ENCODE measurements at regions not wholly inside any gene's neighbourhood (a gene's known extent, or its start where the extent isn't known, plus 50 kb on each side); places are given as distances from the start of the nearest gene placed in this dataset.

- intact Hi-C loops (cut with DNase I) = no loop called here
Measured at GRCh38 chr20:48326434-48326691, 501.4 kb downstream of the PREX1 start.

DNA sequence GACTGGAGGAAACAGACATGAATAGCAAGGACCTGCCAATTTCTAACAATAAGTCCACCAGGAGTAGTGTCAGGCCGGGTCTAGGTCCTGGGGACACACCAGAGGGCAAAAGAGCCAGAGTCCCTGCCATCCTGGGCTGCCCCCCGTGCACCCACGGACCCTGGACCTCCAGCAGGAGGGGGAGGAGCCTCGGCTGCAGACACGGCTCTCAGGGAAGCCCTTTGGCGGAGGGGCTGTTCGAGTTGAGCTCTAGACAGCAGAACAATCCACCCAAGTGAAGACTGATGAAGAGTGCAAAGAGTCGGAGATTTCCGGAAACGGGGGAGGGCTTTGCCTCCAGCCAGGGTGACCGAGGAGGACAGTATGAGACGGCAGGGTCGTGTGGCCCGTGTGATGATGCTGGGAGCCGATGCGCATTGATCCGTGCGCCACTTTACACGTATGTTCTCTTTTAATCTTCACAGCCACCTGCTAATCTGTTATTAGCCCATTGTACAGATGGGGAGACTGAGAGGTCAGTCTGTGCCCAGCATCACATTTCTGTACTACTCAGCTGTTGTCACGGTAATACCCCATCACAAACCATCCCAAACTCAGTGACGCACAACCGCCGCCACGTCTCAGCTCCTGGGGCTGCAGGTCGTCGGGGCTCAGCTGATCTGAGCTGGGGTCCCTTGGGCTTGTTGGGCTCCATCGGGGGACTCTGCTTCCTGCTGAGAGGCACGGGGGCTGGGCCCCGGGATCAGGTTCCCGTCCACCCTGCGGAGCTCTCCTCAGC, 502.0 kb downstream of the PREX1 start:
- no peak for DNase-seq (ENCODE audit: low spot score)
- intact Hi-C loops (cut with DNase I) = no loop called here

More at GRCh38 chr20:48326434-48326691, 501.4 kb downstream of the PREX1 start:
- no peak for DNase-seq (ENCODE audit: low spot score)

DNA sequence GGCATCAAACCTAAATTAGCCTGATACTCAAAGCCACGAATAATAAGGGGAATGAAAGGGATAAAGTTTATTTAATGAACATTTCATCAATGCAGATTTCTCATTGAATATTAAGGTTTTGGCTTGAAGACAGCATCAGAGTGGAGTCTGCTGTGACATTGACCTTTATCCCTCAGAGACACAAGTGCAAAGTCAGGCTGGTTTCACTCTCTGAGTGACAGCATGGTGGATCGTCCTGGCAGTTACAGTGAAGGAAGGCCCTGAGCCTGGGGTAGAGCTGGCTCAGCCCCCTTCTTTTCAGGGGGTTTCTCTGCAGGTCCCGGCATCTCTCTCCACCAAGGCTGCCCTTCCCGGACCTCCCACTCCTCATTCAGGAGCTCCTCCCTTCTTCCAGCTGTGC, 503.1 kb downstream of the PREX1 start:
- intact Hi-C loops (cut with DNase I) = no loop called here
- no peak for DNase-seq (ENCODE audit: low spot score)

- DNase-seq (ENCODE audit: low spot score) = no peak
- intact Hi-C loops (cut with DNase I) = no loop called here
Measured at GRCh38 chr20:48321271-48321670, 506.5 kb downstream of the PREX1 start.

DNA sequence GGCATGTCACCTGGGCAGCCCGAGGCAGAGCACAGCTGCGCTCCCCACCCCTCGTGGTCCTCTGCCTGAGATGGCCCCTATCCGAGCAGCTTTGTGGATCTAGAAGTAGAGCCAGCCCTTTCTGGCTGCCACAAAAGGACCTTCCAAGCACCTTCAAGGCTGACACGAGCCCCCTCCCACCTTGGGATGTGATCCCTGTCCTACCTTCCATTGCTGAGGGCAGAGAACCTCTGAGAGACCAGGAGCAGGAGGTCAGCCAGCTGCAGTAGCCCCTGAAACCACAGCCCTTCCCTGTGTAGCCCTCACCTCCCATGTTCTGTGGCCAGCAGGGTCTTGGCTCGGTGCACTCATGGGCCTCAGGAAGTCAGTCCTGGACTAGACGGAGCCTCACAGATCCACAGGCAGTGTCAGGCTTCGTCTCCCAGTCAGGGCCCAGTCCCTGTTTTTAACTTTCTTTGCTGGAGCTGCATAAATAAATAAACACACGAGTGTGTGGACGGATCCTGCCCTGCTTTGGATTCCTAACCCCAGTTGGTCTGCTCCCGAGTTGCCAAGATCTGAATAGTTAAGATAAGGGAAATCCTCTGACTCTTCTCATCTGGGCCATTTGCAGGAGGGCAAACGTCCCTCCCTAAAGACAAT, 507.7 kb downstream of the PREX1 start:
- intact Hi-C loops (cut with DNase I) = no loop called here
- no peak for DNase-seq (ENCODE audit: low spot score)

- intact Hi-C loops (cut with DNase I) = no loop called here
- no peak for DNase-seq (ENCODE audit: low spot score)
Measured at GRCh38 chr20:48317578-48317977, 510.2 kb downstream of the PREX1 start.

DNA sequence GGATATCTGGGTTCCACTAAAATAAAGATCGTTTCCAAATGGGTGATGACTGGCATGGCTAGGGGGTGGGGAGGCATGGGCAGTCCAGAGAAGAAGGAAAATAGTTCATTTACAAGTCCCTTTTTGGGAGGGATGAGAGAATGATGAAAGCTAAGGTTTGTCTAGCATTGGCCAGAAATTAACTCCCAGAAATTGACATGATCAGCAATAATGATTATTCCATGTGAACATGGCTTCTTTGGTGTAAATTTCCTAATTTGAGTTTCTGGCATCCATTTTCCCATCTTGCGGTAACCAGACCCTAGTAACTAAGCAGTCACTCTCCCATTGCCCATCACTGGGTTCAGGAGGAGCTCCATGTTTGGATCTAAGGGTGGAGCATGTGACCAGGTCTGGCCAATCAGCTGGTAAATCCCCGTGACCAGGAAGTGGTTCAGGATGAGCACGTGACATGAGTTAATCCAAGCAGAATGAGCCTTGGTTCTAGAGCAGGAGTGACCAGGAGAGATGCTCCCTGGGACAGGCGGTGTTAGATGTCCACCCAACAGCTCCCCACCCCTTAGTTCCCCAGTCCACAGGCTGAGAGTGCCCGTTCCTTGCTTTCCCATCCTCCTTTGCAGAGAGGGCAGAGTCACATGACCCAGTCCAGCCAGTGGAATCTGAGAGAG, 512.7 kb downstream of the PREX1 start:
- intact Hi-C loops (cut with DNase I) = no loop called here
- DNase-seq (ENCODE audit: low spot score) = no peak

GRCh38 chr20:48313324-48313723, 514.5 kb downstream of the PREX1 start:
- no peak for DNase-seq (ENCODE audit: low spot score)
- intact Hi-C loops (cut with DNase I) = no loop called here

- intact Hi-C loops (cut with DNase I) = no loop called here
- DNase-seq (ENCODE audit: low spot score) = no peak
Measured at GRCh38 chr20:48311956-48312355, 515.8 kb downstream of the PREX1 start.

GRCh38 chr20:48310305-48310704, 517.5 kb downstream of the PREX1 start:
- intact Hi-C loops (cut with DNase I) = no loop called here
- no peak for DNase-seq (ENCODE audit: low spot score)

- intact Hi-C loops (cut with DNase I) = no loop called here
- DNase-seq (ENCODE audit: low spot score) = no peak
Measured at GRCh38 chr20:48309293-48309692, 518.5 kb downstream of the PREX1 start.

GRCh38 chr20:48308882-48309281, 518.9 kb downstream of the PREX1 start:
- intact Hi-C loops (cut with DNase I) = no loop called here
- no peak for DNase-seq (ENCODE audit: low spot score)

GRCh38 chr20:48308232-48308781, 519.5 kb downstream of the PREX1 start:
- no peak for DNase-seq (ENCODE audit: low spot score)
- intact Hi-C loops (cut with DNase I) = no loop called here

DNA sequence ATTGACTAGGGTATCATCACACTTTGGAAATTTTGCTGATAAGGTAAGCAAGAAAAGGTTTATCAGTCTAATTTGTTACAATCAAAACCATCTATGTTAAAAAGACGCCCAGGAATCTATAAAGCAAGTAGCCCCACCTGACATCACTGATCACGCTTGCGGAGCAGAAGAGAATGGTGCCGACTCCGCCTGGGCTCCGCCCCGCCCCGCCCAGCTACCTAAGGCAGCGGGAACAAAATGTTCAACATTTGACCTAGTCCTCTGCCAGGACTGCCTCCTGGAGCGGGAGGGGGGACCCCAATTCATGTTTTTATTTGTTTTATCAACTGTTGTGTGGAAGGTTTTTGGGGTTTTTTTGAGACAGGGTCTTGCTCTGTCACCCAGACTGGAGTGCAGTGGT, 520.5 kb downstream of the PREX1 start:
- DNase-seq (ENCODE audit: low spot score) = no peak
- intact Hi-C loops (cut with DNase I) = no loop called here

DNA sequence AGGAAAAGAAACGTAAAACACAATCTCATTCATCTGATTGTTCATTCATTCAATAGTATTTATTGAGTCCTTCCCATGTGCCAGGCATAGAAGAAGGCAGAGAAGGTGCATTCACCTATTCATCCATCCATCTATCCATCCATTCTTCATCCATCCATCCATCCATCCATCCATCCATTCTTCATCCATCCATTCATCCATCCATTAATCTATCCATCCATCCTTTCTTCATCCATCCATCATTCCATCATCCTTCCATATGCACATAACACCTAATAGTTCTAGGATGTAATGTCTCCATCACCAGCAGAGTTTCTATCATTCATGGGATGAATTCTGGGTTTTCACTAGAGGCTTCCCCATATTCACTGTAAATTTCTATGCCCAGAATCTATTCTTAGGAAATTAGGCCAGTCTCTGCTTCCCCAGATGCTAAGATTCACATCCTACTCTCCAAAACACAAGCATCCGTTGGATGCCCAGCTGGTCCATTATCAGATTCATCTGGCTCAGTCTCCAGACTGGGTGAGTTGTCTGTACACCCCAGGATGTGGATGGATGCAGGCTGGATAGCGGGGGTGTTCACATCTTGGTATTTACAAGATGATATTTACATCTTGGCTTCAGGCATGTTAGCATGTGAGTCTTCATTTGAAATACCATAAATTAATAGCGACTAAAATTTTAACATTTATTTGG, 517.7 kb upstream of the SULF2 start:
- no peak for DNase-seq (ENCODE audit: low spot score)
- intact Hi-C loops (cut with DNase I) = no loop called here

DNA sequence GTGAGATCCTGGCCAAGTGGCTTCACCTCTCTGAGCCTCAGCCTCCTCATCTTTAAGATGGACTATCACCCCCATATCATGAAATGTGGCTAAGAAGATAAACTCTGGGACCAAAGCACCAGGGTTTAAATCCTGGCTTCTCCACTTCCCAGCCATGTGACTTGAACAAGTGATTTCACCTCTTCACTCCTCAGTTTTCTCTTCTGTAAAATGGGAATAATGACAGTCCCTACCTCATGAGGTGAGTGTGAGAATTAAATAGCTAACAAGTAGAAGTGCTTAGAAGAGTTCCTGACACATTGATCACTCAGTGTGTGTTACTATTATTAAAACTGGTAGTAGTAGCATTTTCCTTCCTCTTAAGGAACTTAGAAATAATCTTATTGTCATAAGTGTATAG, 516.9 kb upstream of the SULF2 start:
- no peak for DNase-seq (ENCODE audit: low spot score)
- intact Hi-C loops (cut with DNase I) = no loop called here

DNA sequence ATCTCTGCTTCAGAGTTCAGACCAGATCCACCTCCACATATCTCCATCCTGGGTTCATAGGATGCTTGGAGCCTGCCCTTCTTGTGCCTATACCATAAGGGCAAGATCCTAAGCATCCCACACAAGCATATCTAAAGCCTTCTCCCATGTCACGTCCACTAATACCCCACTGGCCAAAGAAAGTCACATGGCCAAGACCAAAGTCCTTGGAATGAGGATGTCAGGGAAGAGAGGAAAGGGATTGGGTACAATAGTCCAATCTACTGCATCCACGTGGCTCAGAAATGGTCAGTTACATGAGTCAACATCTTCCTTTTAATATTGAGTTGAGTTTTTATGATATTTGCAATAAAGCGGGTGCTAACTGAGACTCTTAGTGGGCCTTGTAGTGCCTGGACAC, 515.9 kb upstream of the SULF2 start:
- DNase-seq (ENCODE audit: low spot score) = no peak
- intact Hi-C loops (cut with DNase I) = no loop called here

GRCh38 chr20:48300529-48300928, 515.2 kb upstream of the SULF2 start:
- intact Hi-C loops (cut with DNase I) = no loop called here
- no peak for DNase-seq (ENCODE audit: low spot score)

- intact Hi-C loops (cut with DNase I) = loop anchor here (10.0 kb wide), 1 partner anchor 574 kb away; no protein-coding TSS in a partner anchor
- DNase-seq (ENCODE audit: low spot score) = no peak
Measured at GRCh38 chr20:48298851-48299484, 513.7 kb upstream of the SULF2 start.

DNA sequence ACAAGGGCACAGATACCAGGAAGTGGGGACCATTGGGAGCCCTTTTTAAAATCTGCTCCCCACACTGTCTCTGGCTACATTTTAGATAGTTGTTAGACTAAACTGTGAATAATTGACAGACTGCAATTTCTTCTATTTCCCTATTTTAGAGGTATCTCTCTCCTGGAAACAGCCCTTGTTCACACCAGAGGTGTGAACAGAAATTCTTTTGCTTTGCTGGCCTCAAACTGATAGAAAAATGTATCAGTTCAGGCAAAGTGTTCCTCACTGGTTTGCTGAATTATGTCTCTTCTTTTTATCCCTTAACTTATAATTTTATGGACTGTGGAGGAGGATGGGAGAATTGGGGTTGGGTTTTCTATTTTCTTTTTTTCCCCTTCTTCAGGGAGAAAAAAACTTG, 513.2 kb upstream of the SULF2 start:
- DNase-seq (ENCODE audit: low spot score) = no peak
- intact Hi-C loops (cut with DNase I) = loop anchor here (10.0 kb wide), 1 partner anchor 574 kb away; no protein-coding TSS in a partner anchor

All from cardiac septum (tissue), 1 donor.